Stimulated activated CD4-positive, alpha-beta T cell treated with anti-CD3 and anti-CD28 coated beads, TNF-alpha, amount 100 ng/mL, for 48 hours (primary cell): ENCODE measurements at regions not wholly inside any gene's neighbourhood (a gene's known extent, or its start where the extent isn't known, plus 50 kb on each side); places are given as distances from the start of the nearest gene placed in this dataset.
"Not testable (repeated sequence)": the region's sequence is repeated elsewhere in the genome, so short reads cannot be mapped to it uniquely, and the experiment has no call there.

Experiments used
- DNase-seq, 3 donors: peaks; one replicate each; pipeline ENCODE4 v3.0.0-alpha.2; 2020; ENCODE audit warnings: low read depth in 3 of 3

- DNase-seq, result no peak
Observed at GRCh38 chr6:140393665-140394540, 1019.5 kb upstream of the CITED2 start.

- DNase-seq, result no peak
Observed at GRCh38 chr6:140388815-140389214, 1014.4 kb upstream of the CITED2 start.

GRCh38 chr6:140388192-140388802, 1013.8 kb upstream of the CITED2 start:
- no peak for DNase-seq

GRCh38 chr6:140385679-140386078, 1011.2 kb upstream of the CITED2 start:
- DNase-seq, result no peak

DNA sequence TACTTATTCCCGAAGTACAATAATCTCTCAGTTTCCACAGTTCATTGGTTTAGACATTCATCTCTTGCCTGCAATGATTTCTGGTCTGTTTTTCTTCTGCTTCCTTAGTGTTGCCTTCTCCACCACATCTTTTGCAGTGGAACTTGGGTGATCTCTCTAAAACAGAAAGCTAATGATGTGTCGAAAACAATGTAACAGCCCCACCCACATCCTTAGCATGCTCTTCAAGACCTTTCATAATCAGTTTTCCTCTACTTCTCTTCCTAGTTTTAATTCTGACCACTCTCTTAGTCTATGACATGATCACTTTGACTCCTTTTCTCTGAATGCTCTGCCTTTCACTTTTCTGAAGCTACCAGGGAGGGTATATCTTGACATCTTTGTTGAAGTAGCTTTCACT, 1007.9 kb upstream of the CITED2 start:
- DNase-seq, result no peak

GRCh38 chr6:140380427-140381218, 1006.2 kb upstream of the CITED2 start:
- no peak for DNase-seq

DNA sequence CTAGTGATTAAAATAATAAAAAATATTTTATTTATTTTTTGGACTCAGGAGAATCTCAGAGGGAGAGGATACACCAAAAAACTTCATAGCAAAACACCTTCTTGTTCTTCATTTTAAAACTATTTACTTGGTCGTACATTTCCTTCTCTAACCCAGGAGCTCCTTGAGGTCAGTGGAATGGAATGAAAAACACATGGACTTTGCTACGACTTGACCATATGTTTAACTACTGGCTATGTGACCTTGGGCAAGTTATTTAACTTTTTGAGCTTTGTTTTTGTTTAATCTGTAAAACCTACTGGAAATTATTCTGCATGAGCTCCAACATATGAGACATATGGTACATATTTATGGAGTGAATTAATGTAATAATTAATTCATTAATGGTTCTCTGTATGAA, 1005.5 kb upstream of the CITED2 start:
- no peak for DNase-seq

GRCh38 chr6:140376209-140376608, 1001.8 kb upstream of the CITED2 start:
- DNase-seq, result no peak

DNA sequence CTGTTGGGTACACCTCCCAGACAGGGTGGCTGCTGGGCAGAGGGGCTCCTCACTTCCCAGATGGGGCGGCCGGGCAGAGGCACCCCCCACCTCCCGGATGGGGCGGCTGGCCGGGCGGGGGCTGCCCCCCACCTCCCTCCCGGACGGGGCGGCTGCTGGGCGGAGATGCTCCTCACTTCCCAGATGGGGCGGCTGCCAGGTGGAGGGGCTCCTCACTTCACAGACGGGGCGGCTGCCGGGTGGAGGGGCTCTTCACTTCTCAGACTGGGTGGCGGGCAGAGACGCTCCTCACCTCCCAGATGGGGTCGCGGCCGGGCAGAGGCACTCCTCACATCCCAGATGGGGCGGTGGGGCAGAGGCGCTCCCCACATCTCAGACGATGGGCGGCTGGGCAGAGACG, 999.3 kb upstream of the CITED2 start:
- not testable (repeated sequence) for DNase-seq

GRCh38 chr6:140372064-140372463, 997.6 kb upstream of the CITED2 start:
- no peak for DNase-seq

DNA sequence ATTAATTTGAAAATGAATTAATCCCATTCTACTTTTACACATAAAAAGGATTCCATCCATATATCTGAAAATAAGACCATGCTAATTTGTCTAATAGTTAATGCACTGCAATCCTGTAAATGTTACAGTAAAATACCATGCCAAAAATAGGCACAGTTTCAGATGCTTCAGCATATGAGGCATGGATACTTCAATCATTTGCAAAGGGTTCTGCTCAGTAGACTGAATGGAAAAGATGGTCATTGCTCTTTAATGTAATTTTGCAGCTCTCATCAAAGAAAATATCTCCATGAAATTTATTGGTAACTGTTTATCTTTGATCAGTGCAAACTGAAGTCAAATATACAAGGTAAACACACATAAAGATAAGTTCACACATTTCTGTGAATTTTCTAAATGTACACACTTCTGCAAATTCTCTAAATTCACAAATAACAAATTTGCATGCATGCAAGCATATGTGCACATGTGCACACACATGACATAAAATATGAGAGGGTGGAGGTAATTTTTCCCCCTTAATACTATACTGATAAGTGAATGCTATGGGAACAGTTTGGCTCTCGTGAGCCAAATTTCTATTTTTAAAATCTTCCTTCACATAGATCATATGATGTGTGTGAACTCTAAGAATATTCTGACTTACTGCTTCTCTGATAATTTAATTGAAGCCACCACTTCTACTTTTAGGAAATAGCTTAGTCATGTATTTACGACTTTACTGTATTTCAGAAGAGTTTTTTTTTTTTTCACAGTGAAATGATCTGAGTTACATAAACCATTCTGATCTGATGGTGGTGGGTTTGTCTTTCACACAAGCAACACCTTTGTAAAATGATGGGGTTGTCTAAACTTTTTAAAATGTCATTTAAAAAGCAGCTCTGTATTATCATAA, 996.8 kb upstream of the CITED2 start:
- no peak for DNase-seq

- DNase-seq, result no peak
Observed at GRCh38 chr6:140370441-140370840, 996.0 kb upstream of the CITED2 start.

DNA sequence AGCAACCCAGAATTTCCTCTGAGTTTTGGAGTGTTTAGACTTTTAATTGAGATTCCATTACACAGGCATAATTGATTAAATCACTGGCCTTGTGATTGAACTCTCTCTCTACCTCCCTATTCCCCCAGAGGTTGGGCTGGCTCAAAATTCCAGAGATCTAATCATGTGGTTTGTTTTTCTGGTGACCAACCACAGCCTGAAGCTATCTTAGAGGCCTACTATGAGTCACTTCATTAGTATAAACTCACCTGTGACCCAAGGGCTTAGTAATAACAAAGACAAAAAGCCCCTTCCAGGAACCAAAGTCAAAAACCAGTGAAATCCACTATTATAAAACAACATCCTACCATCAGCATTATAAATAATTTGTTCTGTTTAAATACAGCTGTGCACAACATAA, 992.5 kb upstream of the CITED2 start:
- no peak for DNase-seq

- no peak for DNase-seq
Observed at GRCh38 chr6:140364916-140365315, 990.5 kb upstream of the CITED2 start.

- DNase-seq, result no peak
Observed at GRCh38 chr6:140360651-140361050, 986.2 kb upstream of the CITED2 start.

- DNase-seq, result no peak
Observed at GRCh38 chr6:140355476-140355875, 981.0 kb upstream of the CITED2 start.

GRCh38 chr6:140354296-140354695, 979.8 kb upstream of the CITED2 start:
- DNase-seq, result no peak

- no peak for DNase-seq
Observed at GRCh38 chr6:140353536-140353935, 979.1 kb upstream of the CITED2 start.

- DNase-seq, result no peak
Observed at GRCh38 chr6:140346428-140346827, 972.0 kb upstream of the CITED2 start.

- DNase-seq, result no peak
Observed at GRCh38 chr6:140345935-140346334, 971.5 kb upstream of the CITED2 start.

DNA sequence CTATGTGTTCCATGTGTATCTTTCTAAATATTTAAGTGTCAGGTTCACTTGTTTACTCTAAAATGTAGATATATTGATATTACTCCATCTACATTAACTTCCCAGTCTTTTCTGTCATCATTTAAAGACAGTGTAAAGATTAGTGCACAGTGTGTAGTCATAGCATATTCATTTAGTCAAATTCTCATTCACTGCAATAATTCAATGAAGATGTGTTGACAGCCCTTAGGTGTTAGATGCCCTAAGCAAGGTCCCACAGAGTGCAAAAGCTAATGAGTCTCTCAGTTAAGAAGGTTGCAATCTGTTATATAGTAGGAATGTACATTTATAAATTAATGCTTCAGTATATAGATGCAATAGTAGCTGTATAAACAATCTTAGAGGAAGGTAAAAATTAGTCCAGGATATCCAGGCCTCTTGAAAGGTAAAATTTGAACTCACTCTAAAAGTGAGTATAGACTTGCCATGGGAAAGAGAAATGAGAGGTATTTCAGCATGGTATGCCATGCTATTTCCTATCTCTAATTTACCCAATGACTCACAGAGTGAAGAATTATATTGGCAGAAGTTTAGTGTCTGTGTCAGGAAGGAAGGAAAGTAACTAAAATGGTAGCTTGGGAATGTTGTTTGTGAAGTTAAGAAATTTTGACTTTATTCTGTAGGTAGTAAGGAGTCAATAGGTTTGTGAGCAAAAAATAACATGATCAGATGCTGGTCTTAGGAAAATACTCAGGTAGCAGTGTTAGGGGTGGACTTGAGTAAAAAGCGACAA, 969.9 kb upstream of the CITED2 start:
- DNase-seq, result no peak
